GM23338 (cell line): ENCODE measurements at regions not wholly inside any gene's neighbourhood (a gene's known extent, or its start where the extent isn't known, plus 50 kb on each side); places are given as distances from the start of the nearest gene placed in this dataset.

Source experiments
- ATAC-seq: fragments of 200-7000 bp; cut with Tn5 transposase; 3 replicates; pipeline ENCODE4 v1.9.1; 2020
- DNase-seq: peaks from one replicate; pipeline ENCODE4 v3.0.0-alpha.2; 2015; ENCODE audit warnings: low spot score
- H2AFZ ChIP-seq: fragments of 200-600 bp; sonication (generic); 2 replicates; pipeline ENCODE4 v1.8.0; 2016; ENCODE audit warnings: antibody characterized with exemption, mild to moderate bottlenecking, moderate library complexity
- H3F3A ChIP-seq: fragments of 200-600 bp; sonication (generic); replicated peaks from 2 replicates; pipeline ENCODE4 v1.8.0; 2017; ENCODE audit warnings: antibody characterized with exemption, mixed run types, low read depth
- H3K27ac ChIP-seq: fragments of 200-600 bp; sonication (generic); 2 replicates; pipeline ENCODE4 v1.6.1; 2016; ENCODE audit warnings: low read depth
- H3K27me3 ChIP-seq: fragments of 200-600 bp; sonication (generic); 2 replicates; pipeline ENCODE4 v1.8.0; 2016; ENCODE audit warnings: mild to moderate bottlenecking, mixed run types, moderate library complexity; ENCODE audit not compliant: insufficient read depth
- H3K36me3 ChIP-seq: fragments of 200-600 bp; sonication (generic); 2 replicates; pipeline ENCODE4 v1.8.0; 2016; ENCODE audit warnings: mild to moderate bottlenecking; ENCODE audit not compliant: insufficient read depth
- H3K4me1 ChIP-seq: fragments of 200-600 bp; sonication (generic); 2 replicates; pipeline ENCODE4 v1.8.0; 2016; ENCODE audit warnings: mild to moderate bottlenecking, moderate library complexity; ENCODE audit not compliant: insufficient read depth
- H3K4me2 ChIP-seq: fragments of 200-600 bp; sonication (generic); 2 replicates; pipeline ENCODE4 v1.7.1; 2017; ENCODE audit warnings: mixed run types
- H3K4me3 ChIP-seq: fragments of 200-600 bp; sonication (generic); 2 replicates; pipeline ENCODE4 v1.6.1; 2016; ENCODE audit warnings: mixed run types
- H3K79me2 ChIP-seq: fragments of 200-600 bp; sonication (generic); replicated peaks from 2 replicates; pipeline ENCODE4 v1.8.0; 2017; ENCODE audit warnings: mild to moderate bottlenecking; ENCODE audit not compliant: insufficient read depth
- H3K9me2 ChIP-seq: fragments of 200-600 bp; sonication (generic); 2 replicates; pipeline ENCODE4 v1.8.0; 2017; ENCODE audit not compliant: insufficient read depth
- H4K20me1 ChIP-seq: fragments of 200-600 bp; sonication (generic); replicated peaks from 2 replicates; pipeline ENCODE4 v1.8.0; 2017; ENCODE audit warnings: mild to moderate bottlenecking; ENCODE audit not compliant: insufficient read depth
- H3K27ac Mint-ChIP-seq: 2 replicates; pipeline ENCODE4 v1.8.0; 2020; ENCODE audit warnings: inconsistent platforms, mild to moderate bottlenecking, moderate library complexity, mixed read lengths
- H3K27me3 Mint-ChIP-seq: 3 replicates; pipeline ENCODE4 v1.8.0; 2022; ENCODE audit warnings: low read depth, mild to moderate bottlenecking, moderate library complexity, mixed read lengths, inconsistent platforms; ENCODE audit not compliant: insufficient read depth, poor library complexity
- H3K36me3 Mint-ChIP-seq: 3 replicates; pipeline ENCODE4 v1.8.0; 2021; ENCODE audit warnings: low read depth, mild to moderate bottlenecking, inconsistent platforms, moderate library complexity, mixed read lengths
- H3K4me1 Mint-ChIP-seq: 3 replicates; pipeline ENCODE4 v1.8.0; 2020; ENCODE audit warnings: mild to moderate bottlenecking, inconsistent platforms, mixed read lengths
- H3K4me3 Mint-ChIP-seq: 3 replicates; pipeline ENCODE4 v1.8.0; 2021; ENCODE audit warnings: moderate library complexity, mild to moderate bottlenecking, inconsistent platforms, mixed read lengths
- H3K9me3 Mint-ChIP-seq: 3 replicates; pipeline ENCODE4 v1.8.0; 2020; ENCODE audit warnings: moderate library complexity, mild to moderate bottlenecking, inconsistent platforms, mixed read lengths
- CREB1 ChIP-seq: fragments of 250-450 bp; sonication (Bioruptor Pico); IDR thresholded peaks from 2 replicates; pipeline ENCODE4 v1.5.0; 2020; ENCODE audit warnings: low read depth, mild to moderate bottlenecking, moderate library complexity
- EZH2 ChIP-seq: fragments of 200-600 bp; sonication (generic); IDR thresholded peaks from one replicate; pipeline ENCODE4 v1.8.0; 2017; ENCODE audit warnings: antibody characterized with exemption, mild to moderate bottlenecking, low read depth; ENCODE audit not compliant: unreplicated experiment
- EZH2phosphoT487 ChIP-seq: fragments of 200-600 bp; sonication (generic); IDR thresholded peaks from one replicate; pipeline ENCODE4 v1.8.1; 2018; ENCODE audit warnings: antibody characterized with exemption; ENCODE audit not compliant: unreplicated experiment
- JUNB ChIP-seq: IDR thresholded peaks from one replicate; pipeline ENCODE4 v1.6.1; 2016; ENCODE audit warnings: antibody characterized with exemption; ENCODE audit not compliant: unreplicated experiment
- NANOG ChIP-seq: IDR thresholded peaks from 2 replicates; pipeline ENCODE4 v1.6.1; 2016; ENCODE audit warnings: antibody characterized with exemption, borderline replicate concordance
- POLR2AphosphoS5 ChIP-seq: IDR thresholded peaks from 2 replicates; pipeline ENCODE4 v1.6.1; 2016; ENCODE audit warnings: antibody characterized with exemption, low read depth
- STAT1 ChIP-seq: IDR thresholded peaks from one replicate; pipeline ENCODE4 v1.6.1; 2016; ENCODE audit warnings: antibody characterized with exemption; ENCODE audit not compliant: unreplicated experiment
- ZNF114 ChIP-seq: fragments of 250-450 bp; sonication (Bioruptor Pico); IDR thresholded peaks from 2 replicates; pipeline ENCODE4 v1.5.0; 2020; ENCODE audit warnings: mild to moderate bottlenecking, moderate library complexity
- ZNF331 ChIP-seq: fragments of 250-450 bp; sonication (Bioruptor Pico); IDR thresholded peaks from 2 replicates; pipeline ENCODE4 v1.5.0; 2020; ENCODE audit warnings: low read depth, mild to moderate bottlenecking, moderate library complexity
- TF ChIP-seq, protein P1 (sequence below): IDR thresholded peaks from 2 replicates; pipeline ENCODE4 v1.6.1; 2016; ENCODE audit warnings: antibody characterized with exemption
- TF ChIP-seq, protein P2 (sequence below): fragments of 250-450 bp; sonication (Bioruptor Pico); IDR thresholded peaks from 2 replicates; pipeline ENCODE4 v1.5.0; 2020; ENCODE audit warnings: mild to moderate bottlenecking, moderate library complexity
- TF ChIP-seq, protein P3 (sequence below), 2 experiments: fragments of 200-600 bp in 1 of 2; sonication (generic) in 1 of 2; conservative IDR thresholded peaks; 2 replicates each; pipeline versions ENCODE4 v1.5.1 to v1.6.1; 2016 to 2017; ENCODE audit warnings: antibody characterized with exemption in 2 of 2, low read depth in 2 of 2, mild to moderate bottlenecking in 2 of 2, moderate library complexity in 1 of 2
- TF ChIP-seq, protein P4 (sequence below): IDR thresholded peaks from one replicate; pipeline ENCODE4 v1.6.1; 2018; ENCODE audit warnings: antibody characterized with exemption; ENCODE audit not compliant: unreplicated experiment

DNA sequence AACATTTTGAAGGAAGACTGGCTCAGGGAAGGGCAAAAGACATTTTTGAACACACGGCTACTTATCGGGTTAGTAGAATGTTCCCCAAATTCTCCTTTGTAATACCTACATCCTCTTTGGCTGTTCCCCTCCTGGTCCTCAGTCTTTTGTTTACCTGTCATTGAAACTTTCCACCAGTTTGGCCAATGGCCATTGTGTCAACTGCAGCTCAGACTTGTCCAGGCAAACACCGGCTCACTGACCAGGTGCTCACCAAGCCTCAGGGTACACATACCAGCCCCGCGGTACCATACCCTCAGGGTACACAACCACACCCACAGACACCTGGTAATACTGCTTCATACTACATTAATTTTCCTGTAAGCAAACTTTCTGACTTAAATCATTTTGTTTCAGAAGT, 84.8 kb upstream of the ZNF648 start:
- H4K20me1 ChIP-seq, result no peaks in the 10 kb centered on the region
- Mint-ChIP-seq H3K9me3 (no peaks in the 10 kb centered on the region), H3K27ac (no peak overlapping the region; the same call in 1 of the 2 replicates), H3K36me3 (no peaks in the 10 kb centered on the region), H3K4me3 (no peak overlapping the region), H3K27me3 (peaks cover 1% of the 10 kb centered on the region), H3K4me1 (peaks cover 17% of the 10 kb centered on the region)
- no peak overlapping the region for H2AFZ ChIP-seq
- peaks cover 10% of the 10 kb centered on the region; the same call in 1 of the 2 replicates for H3K4me1 ChIP-seq
- H3K79me2 ChIP-seq, result no peaks in the 10 kb centered on the region
- no peak for ATAC-seq
- TF ChIP-seq JUNB (no peak), NANOG (no peak), STAT1 (no peak), POLR2AphosphoS5 (no peak), CREB1 (CRISPR knock-in tag) (no peak), ZNF331 (CRISPR knock-in tag) (no peak), ZNF114 (CRISPR knock-in tag) (no peak), EZH2 (no peak), EZH2phosphoT487 (no peak)
- TF ChIP-seq, protein P1, sequence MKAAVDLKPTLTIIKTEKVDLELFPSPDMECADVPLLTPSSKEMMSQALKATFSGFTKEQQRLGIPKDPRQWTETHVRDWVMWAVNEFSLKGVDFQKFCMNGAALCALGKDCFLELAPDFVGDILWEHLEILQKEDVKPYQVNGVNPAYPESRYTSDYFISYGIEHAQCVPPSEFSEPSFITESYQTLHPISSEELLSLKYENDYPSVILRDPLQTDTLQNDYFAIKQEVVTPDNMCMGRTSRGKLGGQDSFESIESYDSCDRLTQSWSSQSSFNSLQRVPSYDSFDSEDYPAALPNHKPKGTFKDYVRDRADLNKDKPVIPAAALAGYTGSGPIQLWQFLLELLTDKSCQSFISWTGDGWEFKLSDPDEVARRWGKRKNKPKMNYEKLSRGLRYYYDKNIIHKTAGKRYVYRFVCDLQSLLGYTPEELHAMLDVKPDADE, result no peak
- TF ChIP-seq, protein P2, sequence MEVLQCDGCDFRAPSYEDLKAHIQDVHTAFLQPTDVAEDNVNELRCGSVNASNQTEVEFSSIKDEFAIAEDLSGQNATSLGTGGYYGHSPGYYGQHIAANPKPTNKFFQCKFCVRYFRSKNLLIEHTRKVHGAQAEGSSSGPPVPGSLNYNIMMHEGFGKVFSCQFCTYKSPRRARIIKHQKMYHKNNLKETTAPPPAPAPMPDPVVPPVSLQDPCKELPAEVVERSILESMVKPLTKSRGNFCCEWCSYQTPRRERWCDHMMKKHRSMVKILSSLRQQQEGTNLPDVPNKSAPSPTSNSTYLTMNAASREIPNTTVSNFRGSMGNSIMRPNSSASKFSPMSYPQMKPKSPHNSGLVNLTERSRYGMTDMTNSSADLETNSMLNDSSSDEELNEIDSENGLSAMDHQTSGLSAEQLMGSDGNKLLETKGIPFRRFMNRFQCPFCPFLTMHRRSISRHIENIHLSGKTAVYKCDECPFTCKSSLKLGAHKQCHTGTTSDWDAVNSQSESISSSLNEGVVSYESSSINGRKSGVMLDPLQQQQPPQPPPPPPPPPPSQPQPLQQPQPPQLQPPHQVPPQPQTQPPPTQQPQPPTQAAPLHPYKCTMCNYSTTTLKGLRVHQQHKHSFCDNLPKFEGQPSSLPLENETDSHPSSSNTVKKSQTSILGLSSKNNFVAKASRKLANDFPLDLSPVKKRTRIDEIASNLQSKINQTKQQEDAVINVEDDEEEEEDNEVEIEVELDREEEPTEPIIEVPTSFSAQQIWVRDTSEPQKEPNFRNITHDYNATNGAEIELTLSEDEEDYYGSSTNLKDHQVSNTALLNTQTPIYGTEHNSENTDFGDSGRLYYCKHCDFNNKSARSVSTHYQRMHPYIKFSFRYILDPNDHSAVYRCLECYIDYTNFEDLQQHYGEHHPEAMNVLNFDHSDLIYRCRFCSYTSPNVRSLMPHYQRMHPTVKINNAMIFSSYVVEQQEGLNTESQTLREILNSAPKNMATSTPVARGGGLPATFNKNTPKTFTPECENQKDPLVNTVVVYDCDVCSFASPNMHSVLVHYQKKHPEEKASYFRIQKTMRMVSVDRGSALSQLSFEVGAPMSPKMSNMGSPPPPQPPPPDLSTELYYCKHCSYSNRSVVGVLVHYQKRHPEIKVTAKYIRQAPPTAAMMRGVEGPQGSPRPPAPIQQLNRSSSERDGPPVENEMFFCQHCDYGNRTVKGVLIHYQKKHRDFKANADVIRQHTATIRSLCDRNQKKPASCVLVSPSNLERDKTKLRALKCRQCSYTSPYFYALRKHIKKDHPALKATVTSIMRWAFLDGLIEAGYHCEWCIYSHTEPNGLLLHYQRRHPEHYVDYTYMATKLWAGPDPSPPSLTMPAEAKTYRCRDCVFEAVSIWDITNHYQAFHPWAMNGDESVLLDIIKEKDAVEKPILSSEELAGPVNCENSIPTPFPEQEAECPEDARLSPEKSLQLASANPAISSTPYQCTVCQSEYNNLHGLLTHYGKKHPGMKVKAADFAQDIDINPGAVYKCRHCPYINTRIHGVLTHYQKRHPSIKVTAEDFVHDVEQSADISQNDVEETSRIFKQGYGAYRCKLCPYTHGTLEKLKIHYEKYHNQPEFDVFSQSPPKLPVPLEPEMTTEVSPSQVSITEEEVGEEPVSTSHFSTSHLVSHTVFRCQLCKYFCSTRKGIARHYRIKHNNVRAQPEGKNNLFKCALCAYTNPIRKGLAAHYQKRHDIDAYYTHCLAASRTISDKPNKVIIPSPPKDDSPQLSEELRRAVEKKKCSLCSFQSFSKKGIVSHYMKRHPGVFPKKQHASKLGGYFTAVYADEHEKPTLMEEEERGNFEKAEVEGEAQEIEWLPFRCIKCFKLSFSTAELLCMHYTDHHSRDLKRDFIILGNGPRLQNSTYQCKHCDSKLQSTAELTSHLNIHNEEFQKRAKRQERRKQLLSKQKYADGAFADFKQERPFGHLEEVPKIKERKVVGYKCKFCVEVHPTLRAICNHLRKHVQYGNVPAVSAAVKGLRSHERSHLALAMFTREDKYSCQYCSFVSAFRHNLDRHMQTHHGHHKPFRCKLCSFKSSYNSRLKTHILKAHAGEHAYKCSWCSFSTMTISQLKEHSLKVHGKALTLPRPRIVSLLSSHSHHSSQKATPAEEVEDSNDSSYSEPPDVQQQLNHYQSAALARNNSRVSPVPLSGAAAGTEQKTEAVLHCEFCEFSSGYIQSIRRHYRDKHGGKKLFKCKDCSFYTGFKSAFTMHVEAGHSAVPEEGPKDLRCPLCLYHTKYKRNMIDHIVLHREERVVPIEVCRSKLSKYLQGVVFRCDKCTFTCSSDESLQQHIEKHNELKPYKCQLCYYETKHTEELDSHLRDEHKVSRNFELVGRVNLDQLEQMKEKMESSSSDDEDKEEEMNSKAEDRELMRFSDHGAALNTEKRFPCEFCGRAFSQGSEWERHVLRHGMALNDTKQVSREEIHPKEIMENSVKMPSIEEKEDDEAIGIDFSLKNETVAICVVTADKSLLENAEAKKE (CRISPR knock-in tag), result no peak
- TF ChIP-seq, protein P3, sequence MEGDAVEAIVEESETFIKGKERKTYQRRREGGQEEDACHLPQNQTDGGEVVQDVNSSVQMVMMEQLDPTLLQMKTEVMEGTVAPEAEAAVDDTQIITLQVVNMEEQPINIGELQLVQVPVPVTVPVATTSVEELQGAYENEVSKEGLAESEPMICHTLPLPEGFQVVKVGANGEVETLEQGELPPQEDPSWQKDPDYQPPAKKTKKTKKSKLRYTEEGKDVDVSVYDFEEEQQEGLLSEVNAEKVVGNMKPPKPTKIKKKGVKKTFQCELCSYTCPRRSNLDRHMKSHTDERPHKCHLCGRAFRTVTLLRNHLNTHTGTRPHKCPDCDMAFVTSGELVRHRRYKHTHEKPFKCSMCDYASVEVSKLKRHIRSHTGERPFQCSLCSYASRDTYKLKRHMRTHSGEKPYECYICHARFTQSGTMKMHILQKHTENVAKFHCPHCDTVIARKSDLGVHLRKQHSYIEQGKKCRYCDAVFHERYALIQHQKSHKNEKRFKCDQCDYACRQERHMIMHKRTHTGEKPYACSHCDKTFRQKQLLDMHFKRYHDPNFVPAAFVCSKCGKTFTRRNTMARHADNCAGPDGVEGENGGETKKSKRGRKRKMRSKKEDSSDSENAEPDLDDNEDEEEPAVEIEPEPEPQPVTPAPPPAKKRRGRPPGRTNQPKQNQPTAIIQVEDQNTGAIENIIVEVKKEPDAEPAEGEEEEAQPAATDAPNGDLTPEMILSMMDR (conservative IDR thresholded peaks at IDR 0.05; ENCODE audit: low read depth in 2 of 2), result no peak
- TF ChIP-seq, protein P4, sequence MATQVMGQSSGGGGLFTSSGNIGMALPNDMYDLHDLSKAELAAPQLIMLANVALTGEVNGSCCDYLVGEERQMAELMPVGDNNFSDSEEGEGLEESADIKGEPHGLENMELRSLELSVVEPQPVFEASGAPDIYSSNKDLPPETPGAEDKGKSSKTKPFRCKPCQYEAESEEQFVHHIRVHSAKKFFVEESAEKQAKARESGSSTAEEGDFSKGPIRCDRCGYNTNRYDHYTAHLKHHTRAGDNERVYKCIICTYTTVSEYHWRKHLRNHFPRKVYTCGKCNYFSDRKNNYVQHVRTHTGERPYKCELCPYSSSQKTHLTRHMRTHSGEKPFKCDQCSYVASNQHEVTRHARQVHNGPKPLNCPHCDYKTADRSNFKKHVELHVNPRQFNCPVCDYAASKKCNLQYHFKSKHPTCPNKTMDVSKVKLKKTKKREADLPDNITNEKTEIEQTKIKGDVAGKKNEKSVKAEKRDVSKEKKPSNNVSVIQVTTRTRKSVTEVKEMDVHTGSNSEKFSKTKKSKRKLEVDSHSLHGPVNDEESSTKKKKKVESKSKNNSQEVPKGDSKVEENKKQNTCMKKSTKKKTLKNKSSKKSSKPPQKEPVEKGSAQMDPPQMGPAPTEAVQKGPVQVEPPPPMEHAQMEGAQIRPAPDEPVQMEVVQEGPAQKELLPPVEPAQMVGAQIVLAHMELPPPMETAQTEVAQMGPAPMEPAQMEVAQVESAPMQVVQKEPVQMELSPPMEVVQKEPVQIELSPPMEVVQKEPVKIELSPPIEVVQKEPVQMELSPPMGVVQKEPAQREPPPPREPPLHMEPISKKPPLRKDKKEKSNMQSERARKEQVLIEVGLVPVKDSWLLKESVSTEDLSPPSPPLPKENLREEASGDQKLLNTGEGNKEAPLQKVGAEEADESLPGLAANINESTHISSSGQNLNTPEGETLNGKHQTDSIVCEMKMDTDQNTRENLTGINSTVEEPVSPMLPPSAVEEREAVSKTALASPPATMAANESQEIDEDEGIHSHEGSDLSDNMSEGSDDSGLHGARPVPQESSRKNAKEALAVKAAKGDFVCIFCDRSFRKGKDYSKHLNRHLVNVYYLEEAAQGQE, result no peak
- peaks cover 5% of the 10 kb centered on the region for H3K9me2 ChIP-seq
- H3K36me3 ChIP-seq, result no peaks in the 10 kb centered on the region
- no peaks in the 10 kb centered on the region for H3K27me3 ChIP-seq
- H3F3A ChIP-seq, result no peaks in the 10 kb centered on the region
- H3K4me2 ChIP-seq, result no peak overlapping the region
- H3K27ac ChIP-seq, result no peak overlapping the region
- H3K4me3 ChIP-seq, result no peak overlapping the region
- no peak for DNase-seq
